Right lobe of liver (tissue), 6 donors: ENCODE measurements at regions not wholly inside any gene's neighbourhood (a gene's known extent, or its start where the extent isn't known, plus 50 kb on each side); places are given as distances from the start of the nearest gene placed in this dataset.

ENCODE experiments used
- ATAC-seq, 4 donors: fragments of 200-7000 bp; cut with Tn5 transposase; one replicate each; pipeline ENCODE4 v1.9.1; 2020; ENCODE audit warnings: mild to moderate bottlenecking in 4 of 4, moderate library complexity in 4 of 4
- DNase-seq, 3 donors: peaks; one replicate each; pipeline ENCODE4 v3.0.0-alpha.2; 2020
- H3K27ac ChIP-seq, 3 donors: fragments of 200-600 bp; one replicate each; pipeline ENCODE4 v1.8.0; 2022
- H3K27me3 ChIP-seq, 2 donors: fragments of 200-600 bp; one replicate each; pipeline ENCODE4 v1.8.0; 2022
- H3K36me3 ChIP-seq, 4 donors: fragments of 200-600 bp; sonication (generic) in 1 of 4; one replicate each; pipeline versions ENCODE4 v1.5.1 to v1.8.0; 2017 to 2022; ENCODE audit warnings: control low read depth in 1 of 4
- H3K4me1 ChIP-seq, 4 donors: fragments of 200-600 bp; sonication (generic) in 1 of 4; one replicate each; pipeline versions ENCODE4 v1.5.1 to v1.8.0; 2017 to 2022; ENCODE audit warnings: control low read depth in 1 of 4
- H3K4me3 ChIP-seq, 3 donors: fragments of 200-600 bp; one replicate each; pipeline ENCODE4 v1.8.0; 2022
- H3K9me3 ChIP-seq, 4 donors: fragments of 200-600 bp; sonication (generic) in 1 of 4; one replicate each; pipeline versions ENCODE4 v1.5.1 to v1.8.0; 2017 to 2022; ENCODE audit warnings: control low read depth in 1 of 4
- POLR2A ChIP-seq: fragments of 450-650 bp; IDR thresholded peaks from one replicate; pipeline ENCODE4 v1.6.1; 2017; ENCODE audit warnings: antibody characterized with exemption, mild to moderate bottlenecking
- WGBS: methylation state at CpG from one replicate; pipeline ENCODE4 v1.1.6; 2018; ENCODE audit warnings: low coverage, low lambda C conversion rate; ENCODE audit not compliant: insufficient coverage; ENCODE audit errors: missing lambda C conversion rate; 5-methylcytosine and 5-hydroxymethylcytosine counted together
- intact Hi-C, 2 donors: fragments of 100-400 bp; cut with DNase I; formaldehyde crosslinking; loops; one replicate each; pipeline versions ENCODE4 v1.11.2 to v1.14.1; 2022
- TF ChIP-seq, protein P1 (sequence below), 4 donors: fragments of 200-600 bp in 3 of 4; fragments of 450-650 bp in 1 of 4; IDR thresholded peaks; one replicate each; pipeline versions ENCODE4 v1.5.1 to v1.8.0; 2016 to 2022; ENCODE audit warnings: antibody characterized with exemption in 4 of 4, mild to moderate bottlenecking in 2 of 4
- donor health status: DM: no; HTN: yes; CAD: no.
- donor health status: DM: no; HTN: no; CAD: no.
- donor health status: DM: no; HTN: no; CAD: no.
- donor health status: DM: no; HTN: yes; CAD: no.
- donor health status: DM: no; HTN: yes; CAD: no.

DNA sequence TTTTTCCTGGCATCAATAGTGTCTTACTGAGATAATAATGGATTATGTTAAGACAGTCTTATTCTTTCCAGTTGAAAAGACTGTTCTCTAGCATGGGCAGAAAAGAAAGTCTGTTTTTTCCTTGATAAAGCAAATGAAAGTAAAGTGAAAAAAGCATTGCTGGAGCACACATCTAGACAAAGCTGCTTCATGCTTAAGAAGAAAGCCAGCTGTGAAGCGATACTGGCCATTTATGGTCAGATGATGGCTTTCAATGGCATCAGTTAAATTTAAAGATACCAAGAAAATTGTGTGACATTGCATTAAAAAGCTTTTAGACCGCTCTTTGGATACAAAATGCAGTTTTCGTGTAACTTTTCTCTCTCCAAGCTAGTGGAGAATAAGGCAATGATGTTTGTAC lies 242.1 kb upstream of the TRAM1L1 start:
- DNase-seq = no peak
- TF ChIP-seq, protein P1, sequence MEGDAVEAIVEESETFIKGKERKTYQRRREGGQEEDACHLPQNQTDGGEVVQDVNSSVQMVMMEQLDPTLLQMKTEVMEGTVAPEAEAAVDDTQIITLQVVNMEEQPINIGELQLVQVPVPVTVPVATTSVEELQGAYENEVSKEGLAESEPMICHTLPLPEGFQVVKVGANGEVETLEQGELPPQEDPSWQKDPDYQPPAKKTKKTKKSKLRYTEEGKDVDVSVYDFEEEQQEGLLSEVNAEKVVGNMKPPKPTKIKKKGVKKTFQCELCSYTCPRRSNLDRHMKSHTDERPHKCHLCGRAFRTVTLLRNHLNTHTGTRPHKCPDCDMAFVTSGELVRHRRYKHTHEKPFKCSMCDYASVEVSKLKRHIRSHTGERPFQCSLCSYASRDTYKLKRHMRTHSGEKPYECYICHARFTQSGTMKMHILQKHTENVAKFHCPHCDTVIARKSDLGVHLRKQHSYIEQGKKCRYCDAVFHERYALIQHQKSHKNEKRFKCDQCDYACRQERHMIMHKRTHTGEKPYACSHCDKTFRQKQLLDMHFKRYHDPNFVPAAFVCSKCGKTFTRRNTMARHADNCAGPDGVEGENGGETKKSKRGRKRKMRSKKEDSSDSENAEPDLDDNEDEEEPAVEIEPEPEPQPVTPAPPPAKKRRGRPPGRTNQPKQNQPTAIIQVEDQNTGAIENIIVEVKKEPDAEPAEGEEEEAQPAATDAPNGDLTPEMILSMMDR (IDR thresholded peaks at IDR 0.05) = no peak
- TF ChIP-seq POLR2A = no peak
- Histone ChIP-seq H3K9me3 (no peaks in the 10 kb centered on the region), H3K4me1 (no peaks in the 10 kb centered on the region), H3K4me3 (no peak overlapping the region), H3K36me3 (no peaks in the 10 kb centered on the region), H3K27ac (no peak overlapping the region), H3K27me3 (no peaks in the 10 kb centered on the region)
- ATAC-seq = no peak
- 55% methylated on average over 3 of the region's 3 CpGs for WGBS
- intact Hi-C loops = no loop called here

DNA sequence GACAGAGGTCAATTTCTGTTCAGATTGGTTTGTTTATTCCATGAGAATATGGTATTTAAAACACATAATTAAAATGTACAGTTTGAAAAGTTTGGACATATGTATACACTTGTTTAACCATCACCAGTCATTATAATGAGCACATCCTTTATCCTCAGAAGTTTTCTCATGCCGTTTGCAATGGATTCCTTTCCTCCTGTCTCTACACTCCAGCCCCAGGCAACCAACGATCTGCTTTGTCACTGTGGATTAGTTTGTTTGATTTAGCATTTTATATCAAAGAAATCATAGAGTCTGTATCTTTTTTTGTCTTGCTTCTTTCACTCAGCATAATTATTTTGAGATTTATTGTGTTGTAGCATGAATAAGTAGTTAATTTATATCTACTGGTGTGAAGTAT lies 243.0 kb upstream of the TRAM1L1 start:
- WGBS = 18% methylated on average over 2 of the region's 2 CpGs
- intact Hi-C loops = no loop called here
- H3K9me3 ChIP-seq = no peaks in the 10 kb centered on the region
- no peak for TF ChIP-seq POLR2A
- TF ChIP-seq, protein P1 (IDR thresholded peaks at IDR 0.05) = no peak
- H3K4me3 ChIP-seq = no peak overlapping the region
- H3K27me3 ChIP-seq = no peaks in the 10 kb centered on the region
- no peak for DNase-seq
- ATAC-seq = no peak
- H3K4me1 ChIP-seq = no peaks in the 10 kb centered on the region
- H3K27ac ChIP-seq = no peak overlapping the region
- H3K36me3 ChIP-seq = no peaks in the 10 kb centered on the region

DNA sequence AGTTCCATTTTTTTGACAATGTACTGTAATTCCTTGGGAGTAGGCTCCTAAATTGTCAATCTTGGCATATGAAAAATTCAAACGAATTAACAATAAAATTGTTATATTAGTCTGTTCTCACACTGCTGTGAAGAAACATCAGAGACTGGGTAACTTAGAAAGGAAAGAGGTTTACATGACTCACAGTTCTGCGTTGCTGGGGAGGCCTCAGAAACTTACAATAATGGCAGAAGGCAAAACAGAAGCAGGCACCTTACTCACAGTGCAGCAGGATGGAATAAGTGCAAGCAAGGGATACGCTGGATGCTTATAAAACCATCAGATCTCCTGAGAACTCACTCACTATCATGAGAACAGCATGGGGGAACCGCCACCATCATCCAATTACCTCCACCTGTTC lies 246.4 kb upstream of the TRAM1L1 start:
- H3K27me3 ChIP-seq = no peaks in the 10 kb centered on the region
- WGBS = 61% methylated on average over 4 of the region's 4 CpGs

DNA sequence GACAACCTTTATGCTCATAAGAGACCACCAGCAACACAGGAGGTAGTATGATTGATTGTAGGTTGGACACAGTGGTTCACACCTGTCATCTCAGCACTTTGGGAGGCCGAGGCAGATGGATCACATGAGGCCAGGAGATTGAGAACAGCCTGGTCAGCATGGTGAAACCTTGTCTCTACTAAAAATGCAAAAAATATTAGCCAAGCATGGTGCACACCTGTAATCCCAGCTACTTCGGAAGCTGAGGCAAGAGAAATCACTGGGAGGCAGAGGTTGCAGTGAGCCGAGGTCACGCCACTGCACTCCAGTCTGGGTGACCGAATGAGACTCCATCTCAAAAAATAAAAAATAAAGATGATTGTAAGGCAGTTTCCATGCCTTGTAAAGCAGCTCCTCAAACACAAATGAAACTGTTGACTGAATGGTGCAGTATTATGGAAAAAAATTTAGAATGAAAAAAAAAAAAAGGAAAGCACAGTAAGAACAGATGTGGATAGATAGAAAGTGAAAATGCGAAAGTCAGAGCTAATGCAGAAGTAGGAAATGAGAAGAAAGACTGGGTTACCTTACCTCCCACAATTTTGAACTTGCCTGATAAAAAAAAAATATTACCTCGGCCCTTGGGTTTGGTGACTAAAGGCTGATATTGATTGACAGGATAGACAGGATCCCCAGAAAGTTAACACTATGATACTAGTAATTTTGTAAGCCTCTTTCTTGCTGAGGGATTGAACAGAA lies 249.2 kb upstream of the TRAM1L1 start:
- TF ChIP-seq, protein P1 (IDR thresholded peaks at IDR 0.05) = no peak
- TF ChIP-seq POLR2A = no peak
- DNase-seq (no peak), ATAC-seq (no peak)
- Histone ChIP-seq H3K36me3 (no peaks in the 10 kb centered on the region), H3K4me1 (no peaks in the 10 kb centered on the region), H3K27me3 (no peaks in the 10 kb centered on the region), H3K27ac (no peak overlapping the region), H3K9me3 (no peaks in the 10 kb centered on the region), H3K4me3 (no peak overlapping the region)
- intact Hi-C loops = no loop called here
- WGBS = 70% methylated on average over 7 of the region's 7 CpGs

More for the DNA sequence above, 246.4 kb upstream of the TRAM1L1 start:
- intact Hi-C loops = no loop called here
- no peak overlapping the region for H3K27ac ChIP-seq
- TF ChIP-seq, protein P1 (IDR thresholded peaks at IDR 0.05) = no peak
- no peaks in the 10 kb centered on the region for H3K4me1 ChIP-seq
- H3K36me3 ChIP-seq = no peaks in the 10 kb centered on the region
- ATAC-seq (no peak), DNase-seq (no peak)
- H3K9me3 ChIP-seq = no peaks in the 10 kb centered on the region
- no peak overlapping the region for H3K4me3 ChIP-seq

DNA sequence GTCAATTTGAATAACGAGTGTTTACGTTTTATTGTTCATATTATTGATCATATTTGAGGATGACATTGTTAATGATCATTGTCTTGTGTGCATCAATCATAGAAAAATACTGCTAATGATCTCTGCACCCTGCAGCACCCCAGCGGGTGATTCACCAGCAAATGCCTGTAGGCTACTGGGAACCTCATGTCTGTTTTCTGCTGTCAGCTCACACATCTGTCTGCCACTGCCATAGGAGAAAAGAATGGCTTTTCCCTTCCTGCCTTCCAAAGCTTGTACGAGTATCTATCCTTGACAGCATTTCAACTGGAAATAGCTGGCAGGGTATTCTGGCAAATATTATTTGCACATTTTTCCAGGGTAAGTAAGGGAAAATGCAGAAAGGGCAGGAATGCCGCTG lies 272.1 kb upstream of the TRAM1L1 start:
- intact Hi-C loops = no loop called here
- Histone ChIP-seq H3K4me3 (no peak overlapping the region), H3K27me3 (no peaks in the 10 kb centered on the region), H3K36me3 (no peaks in the 10 kb centered on the region), H3K9me3 (no peaks in the 10 kb centered on the region), H3K27ac (no peak overlapping the region), H3K4me1 (no peaks in the 10 kb centered on the region)
- WGBS = 65% methylated on average over 5 of the region's 5 CpGs
- DNase-seq = no peak
- TF ChIP-seq POLR2A = no peak
- TF ChIP-seq, protein P1 (IDR thresholded peaks at IDR 0.05) = no peak
- no peak for ATAC-seq
